Right lobe of liver (tissue), 6 donors: ENCODE measurements at regions not wholly inside any gene's neighbourhood (a gene's known extent, or its start where the extent isn't known, plus 50 kb on each side); places are given as distances from the start of the nearest gene placed in this dataset.

Source experiments
- ATAC-seq, 4 donors: fragments of 200-7000 bp; cut with Tn5 transposase; one replicate each; pipeline ENCODE4 v1.9.1; 2020; ENCODE audit warnings: mild to moderate bottlenecking in 4 of 4, moderate library complexity in 4 of 4
- DNase-seq, 3 donors: peaks; one replicate each; pipeline ENCODE4 v3.0.0-alpha.2; 2020
- H3K27ac ChIP-seq, 3 donors: fragments of 200-600 bp; one replicate each; pipeline ENCODE4 v1.8.0; 2022
- H3K27me3 ChIP-seq, 2 donors: fragments of 200-600 bp; one replicate each; pipeline ENCODE4 v1.8.0; 2022
- H3K36me3 ChIP-seq, 4 donors: fragments of 200-600 bp; sonication (generic) in 1 of 4; one replicate each; pipeline versions ENCODE4 v1.5.1 to v1.8.0; 2017 to 2022; ENCODE audit warnings: control low read depth in 1 of 4
- H3K4me1 ChIP-seq, 4 donors: fragments of 200-600 bp; sonication (generic) in 1 of 4; one replicate each; pipeline versions ENCODE4 v1.5.1 to v1.8.0; 2017 to 2022; ENCODE audit warnings: control low read depth in 1 of 4
- H3K4me3 ChIP-seq, 3 donors: fragments of 200-600 bp; one replicate each; pipeline ENCODE4 v1.8.0; 2022
- H3K9me3 ChIP-seq, 4 donors: fragments of 200-600 bp; sonication (generic) in 1 of 4; one replicate each; pipeline versions ENCODE4 v1.5.1 to v1.8.0; 2017 to 2022; ENCODE audit warnings: control low read depth in 1 of 4
- POLR2A ChIP-seq: fragments of 450-650 bp; IDR thresholded peaks from one replicate; pipeline ENCODE4 v1.6.1; 2017; ENCODE audit warnings: antibody characterized with exemption, mild to moderate bottlenecking
- WGBS: methylation state at CpG from one replicate; pipeline ENCODE4 v1.1.6; 2018; ENCODE audit warnings: low coverage, low lambda C conversion rate; ENCODE audit not compliant: insufficient coverage; ENCODE audit errors: missing lambda C conversion rate; 5-methylcytosine and 5-hydroxymethylcytosine counted together
- intact Hi-C, 2 donors: fragments of 100-400 bp; cut with DNase I; formaldehyde crosslinking; loops; one replicate each; pipeline versions ENCODE4 v1.11.2 to v1.14.1; 2022
- TF ChIP-seq, protein P1 (sequence below), 4 donors: fragments of 200-600 bp in 3 of 4; fragments of 450-650 bp in 1 of 4; IDR thresholded peaks; one replicate each; pipeline versions ENCODE4 v1.5.1 to v1.8.0; 2016 to 2022; ENCODE audit warnings: antibody characterized with exemption in 4 of 4, mild to moderate bottlenecking in 2 of 4
- donor health status: DM: no; HTN: yes; CAD: no.
- donor health status: DM: no; HTN: no; CAD: no.
- donor health status: DM: no; HTN: no; CAD: no.
- donor health status: DM: no; HTN: yes; CAD: no.
- donor health status: DM: no; HTN: yes; CAD: no.

DNA sequence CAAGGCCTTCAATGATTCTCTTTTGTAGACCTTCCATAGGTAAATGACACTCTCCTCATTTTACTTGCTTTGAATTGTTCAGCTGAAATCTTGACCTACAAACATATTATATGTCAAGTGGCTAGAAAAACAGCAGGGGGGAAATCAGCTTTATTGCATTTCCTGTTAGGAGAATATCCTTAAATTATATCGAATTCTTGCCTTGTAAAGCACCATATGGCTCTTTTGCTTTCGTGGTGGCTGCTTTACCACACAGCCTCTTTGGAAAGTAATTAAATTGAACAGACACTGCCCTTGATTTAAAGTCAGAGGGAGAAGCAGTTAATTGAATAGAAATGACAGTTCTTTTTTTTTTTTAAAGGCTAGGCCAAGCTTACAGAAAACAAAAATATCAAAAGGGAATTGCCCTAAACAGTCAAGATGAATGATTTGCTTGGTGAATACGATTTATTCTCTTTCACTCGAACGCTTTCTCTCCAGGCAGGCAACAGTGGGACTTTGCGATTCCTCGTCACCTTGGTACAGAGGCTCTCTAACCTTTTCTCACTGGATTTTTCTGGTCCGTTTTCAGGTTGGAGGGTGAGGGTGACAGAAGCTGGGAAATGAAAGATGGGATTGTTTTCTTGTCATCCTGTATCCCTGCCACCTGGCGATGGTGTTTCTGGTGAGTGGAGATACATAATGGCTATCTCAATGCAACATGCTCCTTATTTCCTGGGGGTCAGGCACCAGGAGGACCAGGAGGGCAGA, 126.0 kb downstream of the GATA3 start:
- no peaks in the 10 kb centered on the region for H3K9me3 ChIP-seq
- peak in 1 of 4 donors; percentile 3 for ATAC-seq
- H3K27ac ChIP-seq: peak overlapping the region in 2 of 3 donors; percentile 12 to 35
- H3K27me3 ChIP-seq: no peaks in the 10 kb centered on the region
- no peak for DNase-seq
- intact Hi-C loops: no loop called here
- no peaks in the 10 kb centered on the region for H3K36me3 ChIP-seq
- TF ChIP-seq, protein P1, sequence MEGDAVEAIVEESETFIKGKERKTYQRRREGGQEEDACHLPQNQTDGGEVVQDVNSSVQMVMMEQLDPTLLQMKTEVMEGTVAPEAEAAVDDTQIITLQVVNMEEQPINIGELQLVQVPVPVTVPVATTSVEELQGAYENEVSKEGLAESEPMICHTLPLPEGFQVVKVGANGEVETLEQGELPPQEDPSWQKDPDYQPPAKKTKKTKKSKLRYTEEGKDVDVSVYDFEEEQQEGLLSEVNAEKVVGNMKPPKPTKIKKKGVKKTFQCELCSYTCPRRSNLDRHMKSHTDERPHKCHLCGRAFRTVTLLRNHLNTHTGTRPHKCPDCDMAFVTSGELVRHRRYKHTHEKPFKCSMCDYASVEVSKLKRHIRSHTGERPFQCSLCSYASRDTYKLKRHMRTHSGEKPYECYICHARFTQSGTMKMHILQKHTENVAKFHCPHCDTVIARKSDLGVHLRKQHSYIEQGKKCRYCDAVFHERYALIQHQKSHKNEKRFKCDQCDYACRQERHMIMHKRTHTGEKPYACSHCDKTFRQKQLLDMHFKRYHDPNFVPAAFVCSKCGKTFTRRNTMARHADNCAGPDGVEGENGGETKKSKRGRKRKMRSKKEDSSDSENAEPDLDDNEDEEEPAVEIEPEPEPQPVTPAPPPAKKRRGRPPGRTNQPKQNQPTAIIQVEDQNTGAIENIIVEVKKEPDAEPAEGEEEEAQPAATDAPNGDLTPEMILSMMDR (IDR thresholded peaks at IDR 0.05): no peak
- no peak for TF ChIP-seq POLR2A
- H3K4me1 ChIP-seq: peaks cover 0 to 23% (median 6%) of the 10 kb centered on the region in 4 donors
- no peak overlapping the region for H3K4me3 ChIP-seq
- WGBS: 74% methylated on average over 9 of the region's 9 CpGs

DNA sequence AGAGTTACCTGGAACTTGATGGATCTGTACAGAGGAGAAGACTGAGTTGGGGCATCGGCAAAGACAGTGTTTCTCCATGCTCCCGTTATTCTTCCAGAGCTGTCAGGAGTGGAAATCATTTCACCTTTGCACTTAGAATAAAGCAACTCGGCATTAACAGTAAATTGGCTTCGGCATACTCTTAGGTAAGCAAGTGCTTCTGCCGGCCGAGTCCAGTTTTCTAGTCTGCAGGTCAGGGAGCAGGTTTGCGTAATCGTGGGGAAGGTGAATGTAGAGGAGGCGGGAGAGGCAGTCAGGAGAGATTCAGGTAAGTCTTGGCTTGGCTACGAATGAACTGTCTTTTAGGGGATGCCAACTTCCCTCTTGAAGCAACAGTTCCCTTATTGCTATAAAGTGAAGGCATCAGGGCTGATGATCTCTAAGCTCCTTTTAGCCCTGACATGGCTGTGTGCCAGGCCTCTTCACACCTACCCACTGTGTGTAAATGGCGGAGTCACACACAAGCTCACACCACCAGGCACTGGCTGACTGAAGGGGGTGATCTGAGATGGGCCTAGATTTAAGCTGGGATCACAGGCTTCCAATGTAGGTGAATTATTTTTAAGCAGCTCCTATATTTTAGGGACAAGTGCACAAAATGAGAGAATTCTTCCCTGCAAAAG, 127.1 kb downstream of the GATA3 start:
- 39% methylated on average over 10 of the region's 11 CpGs for WGBS
- DNase-seq (peak; percentile 76 to 87 (median 82)), ATAC-seq (peak; percentile 96 to 99 (median 98))
- Histone ChIP-seq H3K36me3 (no peaks in the 10 kb centered on the region), H3K4me1 (peaks cover 0 to 23% (median 6%) of the 10 kb centered on the region in 4 donors), H3K4me3 (peak overlapping the region in 1 of 3 donors; percentile 11), H3K9me3 (no peaks in the 10 kb centered on the region), H3K27me3 (no peaks in the 10 kb centered on the region), H3K27ac (peak overlapping the region in 2 of 3 donors; percentile 12 to 35)
- TF ChIP-seq, protein P1 (IDR thresholded peaks at IDR 0.05): no peak
- TF ChIP-seq POLR2A: no peak
- intact Hi-C loops: no loop called here

DNA sequence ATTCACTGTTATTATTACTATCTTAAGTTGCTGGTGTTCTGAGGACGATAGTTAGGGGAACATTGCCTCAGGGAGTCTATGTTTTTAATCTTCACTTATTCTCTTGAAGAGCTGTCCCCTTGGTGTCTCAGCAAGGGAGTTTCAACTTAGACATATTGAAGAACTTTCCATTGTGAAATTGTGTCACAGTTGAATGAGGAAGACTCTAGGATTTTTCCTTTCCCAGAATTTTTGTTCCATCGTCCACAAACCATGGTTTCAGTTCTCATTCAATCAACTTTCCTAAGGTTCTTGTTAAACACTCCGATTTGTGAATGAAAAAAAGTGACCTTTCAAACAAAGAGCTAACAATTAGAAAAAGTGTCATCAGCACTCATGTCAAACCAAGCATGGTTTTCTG, 128.3 kb downstream of the GATA3 start:
- ATAC-seq (no peak), DNase-seq (no peak)
- intact Hi-C loops: no loop called here
- Histone ChIP-seq H3K9me3 (no peaks in the 10 kb centered on the region), H3K27me3 (no peaks in the 10 kb centered on the region), H3K36me3 (no peaks in the 10 kb centered on the region), H3K27ac (no peak overlapping the region), H3K4me1 (peaks cover 0 to 23% (median 6%) of the 10 kb centered on the region in 4 donors), H3K4me3 (no peak overlapping the region)
- WGBS: 30% methylated on average over 3 of the region's 3 CpGs
- TF ChIP-seq POLR2A: no peak
- TF ChIP-seq, protein P1 (IDR thresholded peaks at IDR 0.05): no peak

DNA sequence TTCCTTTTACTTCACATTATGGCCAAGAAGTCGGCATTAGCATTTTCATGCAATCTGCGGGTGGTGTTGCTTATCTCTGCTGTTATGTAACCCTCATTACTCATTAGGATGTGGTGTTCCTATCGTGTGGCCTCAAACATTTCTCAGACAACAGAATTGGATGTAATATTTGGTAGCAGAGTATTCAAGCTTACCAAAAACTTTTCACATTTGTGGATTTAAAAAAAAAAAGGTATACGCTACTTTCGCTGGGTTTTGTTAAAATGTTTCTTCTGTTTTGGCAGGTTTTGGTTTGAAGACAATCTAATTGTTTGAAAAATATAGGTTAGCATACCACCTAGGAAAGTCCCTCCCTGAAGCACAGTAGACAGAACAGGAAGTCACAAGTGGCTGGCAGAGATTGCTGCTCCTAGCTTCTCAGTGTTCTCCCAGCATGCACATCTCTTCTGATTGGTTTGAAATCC, 128.8 kb downstream of the GATA3 start:
- no peaks in the 10 kb centered on the region for H3K27me3 ChIP-seq
- H3K4me3 ChIP-seq: no peak overlapping the region
- H3K36me3 ChIP-seq: no peaks in the 10 kb centered on the region
- intact Hi-C loops: no loop called here
- ATAC-seq (peak; percentile 41 to 68 (median 52)), DNase-seq (no peak)
- 27% methylated on average over 5 of the region's 5 CpGs for WGBS
- H3K27ac ChIP-seq: no peak overlapping the region
- H3K4me1 ChIP-seq: peaks cover 0 to 23% (median 6%) of the 10 kb centered on the region in 4 donors
- H3K9me3 ChIP-seq: no peaks in the 10 kb centered on the region
- no peak for TF ChIP-seq POLR2A
- TF ChIP-seq, protein P1 (IDR thresholded peaks at IDR 0.05): no peak
